IgD-negative memory B cell (primary cell): ENCODE measurements at regions not wholly inside any gene's neighbourhood (a gene's known extent, or its start where the extent isn't known, plus 50 kb on each side); places are given as distances from the start of the nearest gene placed in this dataset.
"Not testable (repeated sequence)": the region's sequence is repeated elsewhere in the genome, so short reads cannot be mapped to it uniquely, and the experiment has no call there.

ENCODE experiments used
- H3K27ac Mint-ChIP-seq, 3 donors: one replicate each; pipeline ENCODE4 v1.8.0; 2020 to 2022; ENCODE audit warnings: mild to moderate bottlenecking in 3 of 3, mixed read lengths in 3 of 3, moderate library complexity in 1 of 3
- H3K27me3 Mint-ChIP-seq: one replicate; pipeline ENCODE4 v1.8.0; 2021; ENCODE audit warnings: mixed read lengths
- H3K36me3 Mint-ChIP-seq: one replicate; pipeline ENCODE4 v1.8.0; 2020; ENCODE audit warnings: mild to moderate bottlenecking, mixed read lengths
- H3K4me1 Mint-ChIP-seq, 3 donors: one replicate each; pipeline ENCODE4 v1.8.0; 2020 to 2022; ENCODE audit warnings: mixed read lengths in 3 of 3, mild to moderate bottlenecking in 1 of 3
- H3K4me3 Mint-ChIP-seq, 4 donors: one replicate each; pipeline ENCODE4 v1.8.0; 2020 to 2022; ENCODE audit warnings: mild to moderate bottlenecking in 4 of 4, mixed read lengths in 4 of 4, moderate library complexity in 3 of 4
- H3K9me3 Mint-ChIP-seq, 3 donors: one replicate each; pipeline ENCODE4 v1.8.0; 2020 to 2021; ENCODE audit warnings: mixed read lengths in 3 of 3, mild to moderate bottlenecking in 1 of 3

- H3K27ac Mint-ChIP-seq, result no peak overlapping the region
- H3K27me3 Mint-ChIP-seq, result peaks cover 4% of the 10 kb centered on the region
Observed at GRCh38 chr6:118736440-118736839, 85.0 kb upstream of the CEP85L start.

GRCh38 chr6:118735320-118735719, 83.9 kb upstream of the CEP85L start:
- Mint-ChIP-seq H3K9me3 (no peaks in the 10 kb centered on the region), H3K36me3 (no peaks in the 10 kb centered on the region), H3K27me3 (peaks cover 4% of the 10 kb centered on the region), H3K4me3 (no peak overlapping the region), H3K4me1 (peaks cover 4 to 7% (median 4%) of the 10 kb centered on the region in 3 donors), H3K27ac (no peak overlapping the region)

More at GRCh38 chr6:118736440-118736839, 85.0 kb upstream of the CEP85L start:
- peaks cover 4 to 9% (median 4%) of the 10 kb centered on the region in 3 donors for H3K4me1 Mint-ChIP-seq
- no peaks in the 10 kb centered on the region for H3K36me3 Mint-ChIP-seq
- peak overlapping the region in 1 of 4 donors; percentile 75 for H3K4me3 Mint-ChIP-seq
- no peaks in the 10 kb centered on the region for H3K9me3 Mint-ChIP-seq

GRCh38 chr6:118725944-118726343, 74.6 kb upstream of the CEP85L start:
- Mint-ChIP-seq H3K4me1 (peaks cover 33 to 49% (median 44%) of the 10 kb centered on the region in 3 donors), H3K36me3 (peaks cover 4% of the 10 kb centered on the region), H3K27me3 (no peaks in the 10 kb centered on the region), H3K4me3 (no peak overlapping the region), H3K27ac (peak overlapping the region in 1 of 3 donors; percentile 28), H3K9me3 (no peaks in the 10 kb centered on the region)

DNA sequence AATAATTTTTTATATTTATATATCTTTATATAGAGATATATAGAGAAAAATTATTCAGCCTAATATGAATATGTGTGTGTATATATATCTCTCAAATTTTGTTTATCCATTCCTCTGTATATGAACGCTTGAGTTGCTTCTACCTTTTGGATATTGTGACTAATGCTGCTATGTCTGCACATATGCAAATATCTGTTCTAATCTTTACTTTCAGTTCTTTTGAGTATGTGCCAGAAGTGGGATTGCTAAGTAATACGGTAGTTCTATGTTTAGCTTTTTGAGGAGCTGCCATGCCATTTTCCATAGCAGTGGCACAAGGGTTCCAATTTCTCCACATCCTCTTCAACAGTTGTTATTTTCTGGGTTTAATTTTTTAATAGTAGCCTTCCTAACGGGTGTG, 72.8 kb upstream of the CEP85L start:
- Mint-ChIP-seq H3K36me3 (peaks cover 4% of the 10 kb centered on the region), H3K27ac (peak overlapping the region; percentile 3 to 91 (median 52)), H3K9me3 (no peaks in the 10 kb centered on the region), H3K4me3 (peak overlapping the region; percentile 0 to 80 (median 68)), H3K27me3 (no peaks in the 10 kb centered on the region), H3K4me1 (peaks cover 49 to 63% (median 58%) of the 10 kb centered on the region in 3 donors)

- H3K4me1 Mint-ChIP-seq, result peaks cover 60 to 66% (median 60%) of the 10 kb centered on the region in 3 donors
- H3K36me3 Mint-ChIP-seq, result peaks cover 4% of the 10 kb centered on the region
- H3K4me3 Mint-ChIP-seq, result peak overlapping the region in 2 of 4 donors; percentile 41 to 74
- no peaks in the 10 kb centered on the region for H3K27me3 Mint-ChIP-seq
- H3K27ac Mint-ChIP-seq, result peak overlapping the region in 2 of 3 donors; percentile 12 to 52
- H3K9me3 Mint-ChIP-seq, result no peaks in the 10 kb centered on the region
Observed at GRCh38 chr6:118722829-118723813, 71.7 kb upstream of the CEP85L start.

DNA sequence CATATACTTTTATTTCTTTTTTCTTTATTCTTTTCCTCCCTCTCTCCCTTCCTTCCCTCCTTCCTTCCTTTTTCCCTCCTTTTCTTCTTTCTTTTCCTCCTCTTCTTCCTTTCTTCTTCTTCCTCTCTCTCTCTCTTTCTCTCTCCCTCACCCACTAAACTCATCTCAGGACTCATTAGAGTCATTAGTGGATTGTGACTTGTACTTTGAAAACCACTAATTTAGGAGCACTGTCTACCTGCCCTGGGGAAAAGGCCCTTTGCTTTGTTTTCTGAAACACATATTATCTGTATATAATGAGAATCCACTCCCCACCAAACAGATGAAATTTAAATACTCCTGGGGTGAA, 68.7 kb upstream of the CEP85L start:
- Mint-ChIP-seq H3K4me3 (peak overlapping the region in 3 of 4 donors; percentile 17 to 85 (median 23)), H3K9me3 (no peaks in the 10 kb centered on the region), H3K27me3 (no peaks in the 10 kb centered on the region), H3K4me1 (peaks cover 56 to 60% (median 59%) of the 10 kb centered on the region in 3 donors), H3K36me3 (peaks cover 1% of the 10 kb centered on the region), H3K27ac (peak overlapping the region; percentile 70 to 87 (median 78))

DNA sequence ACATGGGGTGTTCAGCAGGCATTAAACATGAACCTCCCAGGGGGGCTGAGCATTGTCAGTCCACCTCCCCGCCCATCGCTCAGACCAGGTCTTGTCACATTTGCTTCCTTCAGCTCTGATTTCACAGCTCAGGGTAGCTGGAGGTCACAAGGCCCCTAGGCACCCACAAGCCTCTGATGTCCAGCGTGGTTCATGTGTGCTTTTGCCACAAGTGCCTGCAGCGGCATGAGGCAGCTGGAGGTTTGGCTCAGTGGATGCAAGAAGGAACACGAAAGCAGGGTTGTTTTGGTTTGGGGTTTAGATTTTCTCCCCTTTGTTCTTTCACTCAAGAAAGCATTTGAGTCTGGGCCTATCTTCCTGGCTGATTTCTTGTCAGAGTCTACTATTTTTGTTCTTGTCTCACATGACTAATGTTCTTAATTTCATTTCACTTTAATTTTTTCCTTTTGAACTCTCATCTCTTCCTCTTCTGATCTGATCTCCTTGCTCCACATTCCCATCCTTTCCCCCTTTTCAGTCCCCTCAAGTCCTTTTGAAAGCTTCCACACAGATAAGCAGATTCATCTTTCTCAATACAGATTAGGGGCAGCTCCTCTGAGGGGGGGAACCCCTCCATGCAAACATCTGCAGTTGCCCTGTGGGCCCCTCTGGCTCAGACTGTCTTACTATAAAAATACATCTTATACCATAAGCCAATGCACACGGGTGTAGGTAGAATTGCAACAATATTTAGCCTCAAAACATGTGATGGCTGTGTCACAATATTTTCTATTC, 68.1 kb upstream of the CEP85L start:
- Mint-ChIP-seq H3K27ac (peak overlapping the region; percentile 70 to 87 (median 82)), H3K4me1 (peaks cover 54 to 60% (median 59%) of the 10 kb centered on the region in 3 donors), H3K27me3 (no peaks in the 10 kb centered on the region), H3K4me3 (peak overlapping the region; percentile 6 to 85 (median 44)), H3K9me3 (no peaks in the 10 kb centered on the region), H3K36me3 (peaks cover 1% of the 10 kb centered on the region)

GRCh38 chr6:118718903-118719302, 67.5 kb upstream of the CEP85L start:
- Mint-ChIP-seq H3K27ac (peak overlapping the region in 2 of 3 donors; percentile 70 to 87), H3K27me3 (no peaks in the 10 kb centered on the region), H3K4me1 (peaks cover 48 to 54% (median 53%) of the 10 kb centered on the region in 3 donors), H3K9me3 (no peaks in the 10 kb centered on the region), H3K4me3 (peak overlapping the region in 3 of 4 donors; percentile 6 to 85 (median 81)), H3K36me3 (peaks cover under 1% of the 10 kb centered on the region)

GRCh38 chr6:118718297-118718696, 66.9 kb upstream of the CEP85L start:
- Mint-ChIP-seq H3K36me3 (no peaks in the 10 kb centered on the region), H3K4me3 (peak overlapping the region in 1 of 4 donors; percentile 81), H3K27me3 (no peaks in the 10 kb centered on the region), H3K27ac (no peak overlapping the region), H3K9me3 (no peaks in the 10 kb centered on the region), H3K4me1 (peaks cover 43 to 51% (median 50%) of the 10 kb centered on the region in 3 donors)

DNA sequence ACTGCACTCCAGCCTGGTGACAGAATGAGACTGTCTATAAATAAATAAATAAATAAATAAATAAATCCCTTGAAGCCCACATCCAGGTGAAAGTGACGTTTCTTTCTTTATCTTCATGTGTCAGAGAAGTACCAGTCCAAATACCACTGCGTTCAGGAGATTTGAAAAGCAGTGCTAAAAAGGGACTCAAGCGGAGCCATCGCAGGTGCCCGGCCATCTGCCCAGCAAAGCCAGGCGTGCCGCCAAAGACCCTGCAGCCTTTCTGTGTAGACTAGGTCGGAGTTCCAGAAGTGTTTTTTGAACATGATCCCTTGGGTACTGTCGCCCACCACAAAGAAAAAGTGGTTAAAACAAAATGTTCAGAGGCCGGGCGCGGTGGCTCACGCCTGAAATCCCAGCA, 65.7 kb upstream of the CEP85L start:
- Mint-ChIP-seq H3K27ac (no peak overlapping the region), H3K27me3 (no peaks in the 10 kb centered on the region), H3K9me3 (no peaks in the 10 kb centered on the region), H3K36me3 (no peaks in the 10 kb centered on the region), H3K4me3 (no peak overlapping the region), H3K4me1 (peaks cover 35 to 40% (median 40%) of the 10 kb centered on the region in 3 donors)

DNA sequence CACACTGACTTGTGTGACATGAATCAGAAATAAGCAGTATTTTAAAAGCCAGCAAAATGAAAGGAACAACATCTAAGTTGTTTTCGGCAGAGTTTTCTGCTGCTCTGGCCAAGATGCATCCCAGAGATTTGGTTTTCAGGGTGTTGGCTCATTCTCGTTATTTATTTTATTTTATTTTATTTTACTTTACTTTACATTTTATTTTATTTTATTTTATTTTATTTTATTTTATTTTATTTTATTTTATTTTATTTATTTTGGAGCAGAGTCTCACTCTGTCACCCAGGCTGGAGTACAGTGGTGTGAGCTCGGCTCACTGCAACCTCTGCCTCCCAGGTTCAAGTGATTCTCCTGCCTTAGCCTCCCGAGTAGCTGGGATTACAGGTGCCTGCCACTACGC, 64.5 kb upstream of the CEP85L start:
- H3K4me1 Mint-ChIP-seq, result peaks cover 30 to 37% (median 33%) of the 10 kb centered on the region in 3 donors
- not testable (repeated sequence) for H3K27me3 Mint-ChIP-seq, H3K27ac Mint-ChIP-seq, H3K36me3 Mint-ChIP-seq, H3K9me3 Mint-ChIP-seq, H3K4me3 Mint-ChIP-seq

GRCh38 chr6:118715376-118715775, 64.0 kb upstream of the CEP85L start:
- Mint-ChIP-seq H3K27ac (no peak overlapping the region), H3K36me3 (no peaks in the 10 kb centered on the region), H3K27me3 (no peaks in the 10 kb centered on the region), H3K4me1 (peaks cover 30 to 37% (median 31%) of the 10 kb centered on the region in 3 donors), H3K9me3 (no peaks in the 10 kb centered on the region), H3K4me3 (no peak overlapping the region)

GRCh38 chr6:118714756-118715155, 63.4 kb upstream of the CEP85L start:
- H3K27me3 Mint-ChIP-seq, result no peaks in the 10 kb centered on the region
- no peak overlapping the region for H3K27ac Mint-ChIP-seq
- no peak overlapping the region for H3K4me3 Mint-ChIP-seq
- no peaks in the 10 kb centered on the region for H3K9me3 Mint-ChIP-seq
- no peaks in the 10 kb centered on the region for H3K36me3 Mint-ChIP-seq
- H3K4me1 Mint-ChIP-seq, result peaks cover 30 to 38% (median 31%) of the 10 kb centered on the region in 3 donors

- H3K4me3 Mint-ChIP-seq, result no peak overlapping the region
- H3K27me3 Mint-ChIP-seq, result no peaks in the 10 kb centered on the region
- no peaks in the 10 kb centered on the region for H3K36me3 Mint-ChIP-seq
- H3K9me3 Mint-ChIP-seq, result no peaks in the 10 kb centered on the region
- peaks cover 20 to 32% (median 24%) of the 10 kb centered on the region in 3 donors for H3K4me1 Mint-ChIP-seq
- peak overlapping the region in 1 of 3 donors; percentile 1 for H3K27ac Mint-ChIP-seq
Observed at GRCh38 chr6:118712969-118713368, 61.6 kb upstream of the CEP85L start.

GRCh38 chr6:118710616-118711015, 59.2 kb upstream of the CEP85L start:
- H3K4me3 Mint-ChIP-seq, result peak overlapping the region; percentile 37 to 98 (median 85)
- H3K4me1 Mint-ChIP-seq, result peaks cover 38 to 50% (median 40%) of the 10 kb centered on the region in 3 donors
- no peaks in the 10 kb centered on the region for H3K9me3 Mint-ChIP-seq
- peak overlapping the region in 1 of 3 donors; percentile 95 for H3K27ac Mint-ChIP-seq
- no peaks in the 10 kb centered on the region for H3K27me3 Mint-ChIP-seq
- H3K36me3 Mint-ChIP-seq, result peaks cover 2% of the 10 kb centered on the region
